Suppressor macrophage (primary cell): ENCODE measurements at regions not wholly inside any gene's neighbourhood (a gene's known extent, or its start where the extent isn't known, plus 50 kb on each side); places are given as distances from the start of the nearest gene placed in this dataset.
"Not testable (repeated sequence)": the region's sequence is repeated elsewhere in the genome, so short reads cannot be mapped to it uniquely, and the experiment has no call there.

Experiments used
- DNase-seq, 4 experiments: peaks; one replicate each; pipeline ENCODE4 v3.0.0-alpha.2; 2020 to 2022

DNA sequence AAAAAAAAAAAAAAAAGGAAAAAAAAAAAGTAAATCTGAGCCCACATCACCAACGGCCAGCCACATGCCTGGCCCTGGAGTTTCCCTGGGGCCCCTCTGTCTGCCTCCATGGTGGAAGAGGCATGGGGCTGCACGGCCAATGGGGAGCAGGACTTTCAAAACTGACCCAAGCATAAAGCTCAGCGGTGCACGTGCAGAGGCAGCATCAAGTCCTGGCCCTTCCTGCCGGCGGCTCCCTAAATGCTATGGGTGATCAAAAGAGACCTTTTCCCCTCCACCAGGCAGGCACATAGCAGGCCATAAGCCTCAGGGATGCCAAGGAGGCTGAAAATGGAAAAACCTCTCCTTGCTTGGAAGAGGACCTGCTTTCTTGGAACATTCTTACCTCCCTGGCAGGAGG, 94.3 kb downstream of the OAT start:
- DNase-seq = no peak

DNA sequence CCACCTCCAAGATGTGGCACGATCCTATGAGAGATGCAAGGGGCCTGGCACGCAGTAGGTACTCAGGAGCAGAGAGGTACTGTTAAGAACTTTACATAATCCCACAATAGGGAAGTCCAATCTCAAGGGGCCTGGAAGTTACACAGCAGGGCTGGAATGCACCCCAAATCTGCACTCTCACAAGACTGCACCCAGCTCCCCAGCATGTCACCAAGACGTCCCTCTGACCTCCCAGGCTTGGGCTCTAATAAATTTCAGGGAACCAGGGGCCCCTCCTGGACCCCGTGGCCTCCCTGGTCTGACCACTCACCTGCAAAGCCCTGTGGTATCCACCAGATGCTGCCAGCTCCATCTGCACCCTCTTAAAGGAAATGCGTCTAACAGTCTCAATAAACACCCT, 94.9 kb downstream of the OAT start:
- DNase-seq = no peak

DNA sequence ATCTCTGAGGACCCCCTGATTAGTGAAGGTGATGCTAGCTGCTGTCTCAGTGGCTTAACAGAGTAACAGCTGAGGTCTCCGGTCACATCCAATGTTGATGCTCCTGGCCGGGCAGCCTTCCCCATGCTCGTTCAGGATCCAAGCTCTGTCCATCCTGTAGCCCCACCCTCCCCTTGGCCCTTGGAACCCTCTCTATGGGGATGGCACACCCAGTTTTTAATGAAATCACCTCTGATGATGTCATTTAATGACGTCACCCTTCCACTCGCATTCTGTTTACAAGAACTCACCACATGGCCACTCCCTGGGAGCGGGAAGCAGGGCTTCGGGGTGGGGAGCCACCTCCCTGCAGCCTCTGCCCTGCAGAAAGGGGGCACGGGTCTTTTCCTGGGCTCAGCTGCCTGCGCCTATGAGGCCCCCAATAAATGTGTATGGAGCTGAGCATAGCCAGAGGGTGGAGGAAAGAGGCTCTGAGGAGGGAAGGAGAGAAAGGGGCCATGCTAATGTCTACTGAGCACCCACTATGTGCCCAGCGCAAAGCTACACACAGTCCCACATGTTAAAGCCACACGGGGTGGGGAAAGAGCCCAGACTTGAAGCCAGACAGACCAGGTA, 95.5 kb downstream of the OAT start:
- DNase-seq = peak; percentile 45 to 61 (median 46)

DNA sequence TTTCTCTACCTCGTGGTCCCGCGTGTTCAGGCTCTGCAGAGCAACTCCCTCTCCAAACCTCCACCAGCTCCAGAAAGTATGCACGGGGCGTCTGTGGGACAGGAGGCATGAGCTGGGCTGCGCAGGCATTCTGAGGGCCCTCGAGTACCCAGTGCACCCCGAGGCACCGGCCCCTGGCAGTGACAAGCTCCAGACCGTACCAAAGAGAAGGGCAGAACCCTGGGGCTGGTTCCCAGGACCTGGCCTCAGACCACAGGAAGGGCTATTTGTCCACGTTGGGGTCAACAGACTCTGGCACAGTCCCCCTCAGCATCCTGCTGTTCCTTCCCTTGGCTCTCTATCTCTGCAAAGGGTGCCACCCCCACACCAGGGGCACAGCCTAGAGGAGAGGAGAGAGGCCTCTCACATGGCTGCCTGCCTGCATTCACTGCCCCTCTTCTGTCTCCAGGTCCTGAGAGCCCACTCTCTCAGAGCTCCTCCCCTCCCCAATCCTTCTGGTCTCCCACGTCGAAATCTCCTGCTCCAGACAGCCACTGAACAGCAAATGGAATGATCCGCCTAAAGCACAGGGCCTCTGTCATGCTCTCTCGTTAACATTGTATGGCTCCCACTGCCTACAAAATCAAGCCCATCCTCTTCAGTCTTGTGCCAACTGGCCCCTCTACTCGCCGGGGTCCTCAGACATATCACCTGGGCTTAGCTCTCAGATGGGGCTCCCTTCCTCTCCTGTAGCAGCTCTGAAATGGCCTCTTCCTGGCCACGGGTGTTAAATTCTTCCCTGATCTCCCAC, 96.3 kb downstream of the OAT start:
- no peak for DNase-seq

DNA sequence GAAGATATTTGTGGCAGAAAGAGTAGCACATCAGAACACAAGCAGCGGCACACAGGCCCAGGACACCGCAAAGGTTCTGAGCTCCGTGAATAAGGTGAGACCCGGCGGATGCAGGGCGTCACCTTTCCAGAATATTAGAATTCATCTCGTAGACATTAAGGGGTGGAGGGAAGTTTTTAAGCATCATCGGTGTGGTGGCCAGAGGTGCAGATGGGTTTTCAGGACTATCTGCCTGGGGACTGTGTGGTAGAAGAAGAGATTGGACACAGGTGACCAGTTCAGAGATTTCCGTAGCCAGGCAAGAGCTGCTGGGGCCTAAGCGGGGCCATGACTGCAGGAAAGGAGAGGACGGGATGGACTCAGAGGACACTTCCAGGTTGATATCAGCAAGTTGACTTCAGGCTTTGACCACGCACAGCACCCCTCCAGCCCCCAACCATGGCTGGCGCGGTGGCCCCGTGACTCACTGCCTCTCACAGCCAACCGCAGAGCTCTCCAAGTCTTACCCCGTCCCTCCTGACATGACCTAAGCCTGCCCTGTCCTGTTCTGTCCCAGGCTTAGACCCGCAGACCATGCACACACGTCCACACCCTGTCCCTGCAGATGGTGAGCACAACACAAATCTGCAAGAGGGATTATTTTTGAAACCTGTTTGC, 97.2 kb downstream of the OAT start:
- DNase-seq = no peak

DNA sequence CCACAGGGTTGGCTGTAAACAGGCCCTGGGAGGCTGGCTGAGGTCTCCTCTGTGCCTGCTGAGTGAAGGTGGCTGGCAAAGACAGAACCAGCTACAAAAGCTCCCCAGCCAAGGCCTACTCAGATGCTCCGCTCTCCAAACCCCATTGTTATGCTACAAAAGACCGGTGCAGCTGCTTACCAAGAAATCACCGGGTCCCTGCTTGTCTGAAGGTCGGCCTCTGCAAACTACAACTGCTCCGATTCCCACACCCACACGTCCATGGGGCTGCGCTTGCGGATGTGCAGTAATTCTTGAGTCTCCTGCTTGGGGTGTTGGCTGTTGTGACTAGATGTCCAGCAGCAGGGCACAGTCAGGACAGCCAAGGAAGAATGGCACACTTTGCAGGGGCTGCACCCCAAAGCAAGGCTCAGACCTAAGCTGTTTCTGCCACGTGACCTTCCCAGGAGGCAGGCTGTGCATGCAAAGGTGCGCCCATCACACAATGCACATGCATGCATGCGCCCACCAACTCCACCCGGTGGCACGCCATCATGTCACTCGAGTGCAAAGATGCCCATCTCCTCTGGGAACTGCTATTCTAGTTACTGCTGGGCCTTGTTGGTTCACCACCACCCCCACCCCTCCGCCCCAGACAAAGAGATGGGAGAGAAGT, 97.8 kb downstream of the OAT start:
- no peak for DNase-seq

DNA sequence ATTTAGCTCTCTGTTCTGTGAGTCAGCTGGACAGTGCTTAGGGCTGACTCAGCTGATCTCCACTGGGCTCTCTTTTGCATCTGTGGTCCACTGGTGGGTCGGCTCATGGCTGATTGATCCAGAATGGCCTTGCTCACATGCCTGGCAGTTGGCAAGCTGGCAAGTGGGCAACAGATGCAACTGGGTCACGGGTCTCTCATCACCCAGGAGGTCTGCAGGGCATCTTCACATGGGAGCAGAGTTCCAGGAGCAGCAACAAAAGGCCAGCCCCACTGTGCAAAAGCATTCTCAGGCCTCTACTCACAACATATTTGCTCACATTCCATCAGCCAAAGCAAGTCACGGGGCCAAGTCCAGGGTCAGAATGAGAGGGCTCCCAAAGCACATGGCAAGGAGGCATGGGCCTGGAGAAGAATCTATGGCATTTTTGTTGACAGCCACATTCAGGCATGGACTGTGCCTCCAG, 98.8 kb downstream of the OAT start:
- DNase-seq = no peak

DNA sequence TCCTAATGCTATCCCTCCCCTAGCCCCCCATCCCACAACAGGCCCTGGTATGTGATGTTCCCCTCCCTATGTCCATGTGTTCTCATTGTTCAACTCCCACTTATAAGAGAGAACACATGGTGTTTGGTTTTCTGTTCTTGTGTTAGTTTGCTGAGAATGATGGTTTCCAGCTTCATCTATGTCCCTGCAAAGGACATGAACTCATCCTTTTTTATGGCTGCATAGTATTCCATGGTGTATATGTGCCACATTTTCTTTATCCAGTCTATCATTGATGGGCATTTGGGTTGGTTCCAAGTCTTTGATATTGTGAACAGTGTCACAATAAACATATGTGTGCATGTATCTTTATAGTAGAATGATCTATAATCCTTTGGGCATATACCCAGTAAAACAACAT, 99.2 kb downstream of the OAT start:
- not testable (repeated sequence) for DNase-seq

DNA sequence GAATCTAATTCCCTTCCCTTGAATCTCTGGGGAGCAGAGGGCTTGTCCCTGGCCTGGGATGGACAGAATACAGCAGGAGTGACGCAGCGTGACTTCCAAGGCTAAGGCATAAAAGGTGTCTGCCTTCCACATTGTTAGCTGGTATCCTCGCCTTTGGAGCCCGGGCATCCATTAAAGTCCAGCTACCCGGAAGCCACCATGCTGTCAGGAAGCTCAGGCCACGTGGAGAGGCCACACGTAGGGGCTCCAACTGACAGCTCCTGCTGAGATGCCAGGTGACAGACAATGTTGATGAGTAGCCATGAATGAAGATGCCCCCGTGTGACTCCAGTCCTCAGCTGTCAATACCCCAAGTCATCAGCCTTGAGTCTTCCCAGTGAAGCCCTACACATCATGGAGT, 99.9 kb downstream of the OAT start:
- DNase-seq = no peak

DNA sequence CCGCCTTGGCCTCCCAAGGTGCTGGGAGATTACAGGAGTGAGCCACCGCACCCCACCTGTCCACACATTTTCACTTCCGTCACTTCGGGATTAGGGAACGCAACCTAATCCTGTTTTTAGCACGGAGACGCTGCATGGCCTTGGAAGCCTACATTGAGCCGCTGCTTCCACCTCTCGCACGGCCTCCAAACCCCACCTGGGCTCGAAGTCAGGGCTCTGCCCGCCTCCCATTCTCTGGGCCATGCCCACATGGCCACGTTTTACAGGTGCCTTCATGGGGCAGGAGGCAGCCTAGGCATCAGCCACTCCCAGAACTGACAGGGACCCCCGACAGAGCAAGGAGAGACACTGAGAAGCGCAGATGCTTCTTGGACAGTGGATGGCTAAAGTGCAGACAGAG, 100.6 kb downstream of the OAT start:
- no peak for DNase-seq

DNA sequence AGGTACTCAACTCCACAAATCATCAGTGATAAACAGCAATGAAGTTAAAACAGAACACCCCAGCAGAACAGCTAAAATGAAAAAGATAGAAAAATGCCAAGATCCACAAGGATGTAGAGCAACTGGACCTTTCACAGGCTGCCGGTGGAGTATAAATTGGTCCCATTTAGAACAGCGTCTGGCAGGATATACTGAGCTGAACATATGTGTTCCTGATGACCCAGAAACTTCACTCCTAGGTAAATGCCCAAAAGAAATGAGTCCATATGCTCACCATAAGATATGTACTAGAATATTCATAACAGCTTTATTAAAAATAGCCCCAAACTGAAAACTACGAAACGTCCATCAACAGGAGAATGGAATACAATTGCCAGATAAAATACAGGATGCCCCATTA, 102.4 kb downstream of the OAT start:
- DNase-seq = no peak

DNA sequence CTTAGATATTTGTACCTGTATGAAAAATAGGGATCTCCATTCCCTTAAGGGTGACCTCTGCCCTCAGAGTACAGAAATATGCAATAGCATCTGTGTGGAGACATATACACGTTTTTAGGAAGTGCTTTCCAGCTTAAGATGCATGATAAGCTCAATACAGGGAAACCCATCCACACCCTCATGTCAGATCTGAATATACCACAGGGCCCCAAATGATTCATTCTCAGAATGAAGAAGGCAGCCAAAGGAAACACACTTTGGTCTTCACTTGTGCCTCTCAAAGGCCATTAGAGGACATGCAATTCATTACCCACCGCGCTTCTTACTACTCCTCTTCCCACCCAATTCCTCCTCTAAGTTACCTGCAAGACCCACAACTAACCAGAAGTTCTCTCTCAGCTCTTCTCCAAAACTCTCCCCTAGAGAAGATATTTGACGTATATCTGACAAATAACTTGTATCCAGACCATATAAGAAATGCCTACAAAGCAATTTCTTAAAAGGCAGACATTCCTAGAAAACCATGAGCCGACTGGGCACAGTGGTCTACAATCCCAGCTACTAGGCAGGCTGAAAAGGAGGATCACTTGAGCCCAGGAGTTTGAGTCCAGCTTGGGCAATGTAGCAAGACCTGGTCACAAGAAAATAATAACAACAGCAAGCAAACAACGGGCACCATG, 103.0 kb downstream of the OAT start:
- peak; percentile 62 to 87 (median 72) for DNase-seq

DNA sequence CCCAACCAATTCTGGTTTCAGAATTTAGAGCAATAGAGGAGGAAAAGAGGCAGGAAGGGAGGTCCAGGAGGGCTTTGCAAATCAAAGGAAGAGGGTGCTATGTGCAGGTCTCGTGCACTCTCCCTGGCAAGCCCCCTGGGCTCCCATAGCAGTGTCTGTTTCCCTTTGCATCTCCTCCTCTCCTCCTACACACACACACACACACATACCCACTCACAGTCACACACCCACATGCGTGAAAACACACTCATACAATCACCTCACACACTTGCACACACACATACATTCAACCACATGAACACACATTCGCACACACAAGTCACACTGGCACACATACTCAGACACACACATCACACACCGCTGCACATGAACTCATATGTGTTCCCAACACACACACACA, 105.3 kb downstream of the OAT start:
- DNase-seq = no peak

DNA sequence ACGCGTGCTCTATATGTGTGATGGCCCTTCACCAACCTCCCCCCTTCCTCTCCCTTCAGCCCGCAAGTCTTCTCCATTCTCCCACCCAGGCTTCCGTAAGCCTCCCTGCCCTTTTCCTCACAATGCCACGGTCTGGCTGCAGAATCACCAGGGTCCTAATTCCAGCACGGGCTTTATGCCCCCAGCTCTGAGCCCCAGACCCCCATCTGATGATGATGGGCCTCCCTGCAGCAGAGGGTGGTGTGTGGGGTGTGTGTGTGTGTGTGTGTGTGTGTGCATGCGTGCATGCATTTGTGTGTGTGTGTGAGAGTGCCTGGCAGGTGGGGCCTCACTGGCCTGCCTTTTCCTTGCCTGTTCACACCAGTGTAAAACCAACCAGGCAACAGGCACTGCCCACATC, 109.9 kb downstream of the OAT start:
- DNase-seq = no peak

DNA sequence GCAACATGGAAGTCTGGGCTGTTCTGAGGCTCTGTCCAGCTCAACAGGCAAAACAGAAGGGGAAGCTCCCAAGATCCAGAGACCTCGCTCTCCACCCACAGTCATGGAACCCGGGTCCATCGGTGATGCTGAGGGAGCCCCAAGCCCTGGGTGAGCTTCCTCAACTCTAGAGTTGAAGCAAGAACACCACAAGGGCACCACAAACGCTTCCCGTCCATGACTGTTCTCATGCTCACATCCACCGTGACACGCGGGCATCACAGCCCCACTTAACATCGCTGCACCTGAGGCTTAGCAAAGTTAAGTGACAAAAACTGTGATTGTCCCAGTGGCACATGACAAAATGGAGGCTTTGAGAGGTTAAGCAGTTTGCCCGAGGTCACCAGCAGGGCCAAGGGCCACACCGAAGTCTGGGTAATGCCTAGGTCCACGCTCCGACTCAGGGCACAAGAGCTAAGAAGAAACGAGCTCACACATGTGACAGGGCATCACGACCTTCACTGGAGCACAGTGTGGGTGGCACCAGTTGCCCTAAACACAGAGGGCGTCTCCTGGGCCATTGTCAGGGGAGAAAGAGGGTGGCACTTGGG, 110.6 kb downstream of the OAT start:
- DNase-seq = no peak

DNA sequence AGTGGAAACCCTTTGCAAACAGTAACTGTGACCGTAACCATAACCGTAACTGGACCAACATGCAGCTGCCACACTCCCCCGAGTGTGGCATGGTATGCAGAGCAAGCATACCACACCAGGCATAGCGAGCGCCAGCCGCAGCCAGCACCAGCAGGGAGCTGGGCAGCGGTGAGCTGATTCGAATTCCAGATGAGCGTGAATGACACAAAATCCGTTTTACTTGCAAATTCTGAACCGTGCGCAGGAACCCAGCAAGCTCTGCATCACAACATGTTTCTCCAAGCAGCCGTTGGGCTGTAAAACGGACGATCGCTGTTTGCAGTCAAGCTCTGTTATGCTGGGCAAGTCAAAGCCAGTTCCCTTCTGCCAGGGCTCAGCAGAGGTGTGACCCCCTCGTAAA, 111.1 kb downstream of the OAT start:
- DNase-seq = no peak

DNA sequence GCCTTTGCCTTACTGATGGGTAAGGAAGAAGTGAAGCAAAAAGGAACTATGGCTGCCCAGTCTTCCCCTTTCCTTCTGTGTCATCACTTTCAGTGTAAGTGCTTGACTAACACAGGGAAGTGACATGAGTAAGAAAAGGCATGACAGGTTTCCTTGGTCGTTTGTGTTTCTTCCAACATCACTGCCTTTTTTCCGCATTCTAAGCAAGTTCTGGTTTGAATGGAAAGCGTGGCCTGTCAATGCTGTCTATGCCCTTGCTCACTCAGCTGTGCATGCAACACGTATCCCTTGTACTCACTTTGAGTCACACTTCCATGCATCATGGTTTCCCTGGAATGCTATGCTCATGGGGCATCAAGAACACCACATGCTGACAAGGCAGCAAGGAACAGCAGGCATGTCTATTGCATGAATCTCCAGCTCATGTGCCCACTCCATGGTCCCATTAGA, 111.8 kb downstream of the OAT start:
- peak; percentile 85 to 98 (median 93) for DNase-seq

DNA sequence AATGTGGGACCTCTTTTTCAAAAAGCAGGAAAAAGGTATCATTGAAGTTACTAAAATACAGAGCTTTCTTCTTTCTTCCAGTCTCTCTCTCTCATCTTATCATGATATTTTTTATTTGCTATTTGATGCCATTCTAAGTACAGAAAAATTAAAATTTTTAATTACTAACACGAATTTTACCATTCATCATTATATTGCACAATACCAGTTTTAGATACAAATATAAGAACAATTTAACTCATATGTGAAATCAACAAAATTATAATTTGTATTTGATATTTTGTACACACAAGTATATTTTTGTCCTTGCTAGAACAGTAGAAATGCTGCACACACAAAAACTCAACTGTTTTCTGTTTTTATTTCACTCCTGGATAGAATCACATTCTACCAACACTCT, 112.2 kb downstream of the OAT start:
- DNase-seq = no peak

DNA sequence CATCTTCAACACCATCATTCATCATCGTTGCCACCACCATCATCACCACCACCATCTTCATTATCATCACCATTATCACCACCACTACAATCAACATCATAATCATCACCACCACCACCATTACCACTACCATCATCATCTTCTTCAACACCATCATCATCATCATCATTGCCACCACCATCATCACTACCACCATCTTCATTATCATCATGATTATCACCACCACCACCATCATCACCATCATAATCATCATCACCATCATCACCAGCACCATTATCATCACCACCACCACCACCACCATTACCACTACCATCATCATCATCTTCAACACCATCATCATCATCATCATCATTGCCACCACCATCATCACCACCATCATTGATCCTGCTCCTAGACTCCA, 112.7 kb downstream of the OAT start:
- no peak for DNase-seq

DNA sequence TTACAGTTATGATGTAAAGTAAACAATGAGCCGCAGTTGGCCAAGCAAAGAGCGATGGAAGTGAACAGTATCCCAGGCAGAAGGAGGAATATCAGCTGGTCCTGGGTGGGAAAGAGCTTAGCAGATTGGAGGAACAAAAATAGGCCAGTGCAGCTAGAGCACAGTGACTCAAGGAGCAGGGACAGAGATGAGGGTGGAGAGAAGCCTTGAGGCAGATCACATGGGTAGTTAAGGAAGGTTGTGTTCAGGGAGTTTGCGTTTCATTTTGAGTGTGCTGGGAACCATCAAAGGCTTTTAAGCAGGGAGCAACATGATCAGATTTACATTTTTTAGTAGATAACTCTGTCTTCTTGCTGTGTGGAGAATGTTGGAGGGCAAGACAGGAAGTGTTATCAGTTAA, 113.6 kb downstream of the OAT start:
- peak in 3 of 4 experiments; percentile 41 to 62 (median 47) for DNase-seq

DNA sequence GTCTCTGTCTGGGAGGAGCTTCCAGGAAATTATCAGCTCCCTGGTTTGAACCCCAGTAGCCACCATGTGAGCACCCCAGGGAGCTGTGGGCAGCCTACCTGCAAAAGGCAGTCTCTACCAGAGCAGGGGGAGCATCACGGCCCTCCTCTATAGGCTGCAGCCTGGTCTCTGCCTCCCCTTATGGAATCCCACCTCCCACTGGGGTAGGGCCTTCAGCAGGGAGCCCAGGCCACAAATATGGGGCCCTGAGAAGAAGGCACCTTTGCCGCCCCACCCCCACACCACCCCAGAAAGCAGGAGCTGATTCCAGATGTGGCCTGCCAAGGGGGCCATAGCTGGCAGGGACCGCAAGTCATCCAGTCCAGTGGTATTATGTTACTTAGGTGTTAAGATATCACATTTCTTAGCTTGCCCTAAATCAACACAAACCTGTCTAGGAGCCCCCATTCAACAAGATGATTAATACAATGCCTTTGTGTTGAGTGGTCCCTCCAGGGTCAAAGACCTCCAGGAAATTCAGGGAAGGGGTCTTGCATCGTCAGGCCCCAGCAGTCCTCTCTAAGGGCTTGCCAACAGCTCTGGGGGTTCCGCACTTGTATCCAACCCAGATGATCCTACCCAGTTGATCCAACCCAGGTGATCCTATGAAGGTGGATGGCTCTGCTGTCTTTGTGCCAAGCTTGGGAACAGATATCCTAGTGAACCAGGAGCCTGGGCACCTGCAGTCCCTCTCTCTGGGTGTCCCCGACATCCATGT, 114.9 kb downstream of the OAT start:
- DNase-seq = no peak
